SHP77 treated with DMSO at 0.1 percent for 48 hours (cell line): ENCODE measurements at regions not wholly inside any gene's neighbourhood (a gene's known extent, or its start where the extent isn't known, plus 50 kb on each side); places are given as distances from the start of the nearest gene placed in this dataset.

Experiments used
- DNase-seq: peaks from one replicate; lab custom pipeline; 2025; lab: John Stamatoyannopoulos, UW

DNA sequence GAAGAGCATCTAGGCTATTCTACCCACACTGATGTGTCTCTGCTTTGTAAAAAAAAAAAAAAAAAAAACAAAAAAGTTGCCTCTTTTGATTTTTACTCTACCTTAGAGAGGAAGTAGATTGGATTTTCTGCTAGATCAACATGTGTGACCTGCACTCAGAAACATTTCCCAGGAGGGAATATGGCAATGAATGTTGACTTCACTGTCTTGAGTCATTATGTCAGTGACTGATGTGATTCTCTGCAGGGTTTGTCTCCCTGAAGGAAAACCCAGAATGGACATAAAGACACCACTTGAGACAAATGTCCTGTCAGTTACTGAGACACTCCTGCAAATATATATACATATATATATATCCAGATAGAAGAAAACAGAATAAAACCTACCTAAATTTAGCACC lies 370.3 kb downstream of the BMPER start:
- DNase-seq: no peak

DNA sequence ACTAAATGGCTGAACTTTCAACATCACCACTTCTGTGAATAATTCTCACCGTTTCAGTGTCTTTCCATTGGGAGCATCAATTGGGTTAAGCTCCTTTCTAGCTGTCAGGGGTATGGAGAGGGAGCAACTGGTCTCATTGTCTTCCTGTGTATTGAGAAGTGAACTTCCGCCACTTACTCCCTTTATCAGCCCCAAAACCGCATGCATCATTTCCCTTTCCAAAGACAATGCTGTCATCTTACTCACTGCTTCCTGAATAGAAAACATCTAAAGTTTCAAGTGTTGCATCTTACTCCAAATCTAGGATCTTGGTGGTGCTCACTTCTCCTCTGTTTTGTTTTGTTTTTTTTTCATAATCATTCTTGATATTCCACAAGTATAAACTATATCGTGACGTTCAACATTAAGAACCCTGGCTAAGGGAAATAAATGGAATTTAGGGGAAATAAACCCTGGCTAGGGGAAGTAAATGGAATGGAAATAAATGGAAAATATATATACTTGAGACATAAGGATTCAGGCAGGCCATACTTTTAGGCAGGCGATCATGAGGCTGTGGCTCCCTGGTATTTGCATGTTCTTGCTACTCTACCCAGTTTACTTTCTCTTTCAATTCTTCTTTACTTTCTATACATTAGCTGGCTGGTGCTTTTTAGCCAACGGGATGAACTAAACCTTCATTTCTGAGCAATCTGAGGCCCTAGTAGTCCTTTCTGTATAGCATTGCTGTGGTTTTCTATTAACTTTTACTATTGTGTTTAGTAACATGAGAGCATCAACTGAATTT lies 371.9 kb downstream of the BMPER start:
- no peak for DNase-seq

DNA sequence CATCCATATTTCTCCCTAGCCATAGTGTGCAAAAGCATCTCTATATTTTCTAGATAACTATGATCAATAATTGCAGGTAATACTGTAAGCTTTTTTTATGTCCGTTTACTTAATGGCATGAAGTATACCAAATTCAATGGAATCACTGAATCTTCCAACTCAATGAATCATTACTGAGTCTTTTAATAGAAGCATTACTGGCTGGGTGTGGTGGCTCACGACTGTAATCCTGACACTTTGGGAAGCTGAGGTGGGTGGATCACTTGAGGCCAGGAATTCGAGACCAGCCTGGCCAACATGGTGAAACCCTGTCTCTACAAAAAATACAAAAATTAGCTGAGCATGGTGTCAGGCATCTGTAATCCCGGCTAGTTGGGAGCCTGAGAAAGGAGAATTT lies 372.5 kb downstream of the BMPER start:
- no peak for DNase-seq

DNA sequence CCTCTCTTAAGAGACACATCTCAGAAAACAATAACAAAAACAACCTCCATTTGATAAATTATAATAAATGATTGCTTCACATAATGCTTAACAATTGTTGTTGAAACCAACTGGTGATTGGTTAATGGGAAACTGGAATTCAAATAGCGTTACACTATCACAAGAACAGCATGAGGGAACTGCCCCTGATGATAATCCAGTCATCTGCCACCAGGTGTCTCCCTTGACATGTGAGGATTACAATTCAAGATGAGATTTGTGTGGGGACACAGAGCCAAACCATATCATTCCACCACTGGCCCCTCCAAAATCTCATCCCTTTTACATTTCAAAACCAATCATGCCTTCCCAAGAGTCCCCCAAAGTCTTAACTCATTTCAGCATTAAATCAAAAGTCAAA lies 375.9 kb downstream of the BMPER start:
- no peak for DNase-seq

DNA sequence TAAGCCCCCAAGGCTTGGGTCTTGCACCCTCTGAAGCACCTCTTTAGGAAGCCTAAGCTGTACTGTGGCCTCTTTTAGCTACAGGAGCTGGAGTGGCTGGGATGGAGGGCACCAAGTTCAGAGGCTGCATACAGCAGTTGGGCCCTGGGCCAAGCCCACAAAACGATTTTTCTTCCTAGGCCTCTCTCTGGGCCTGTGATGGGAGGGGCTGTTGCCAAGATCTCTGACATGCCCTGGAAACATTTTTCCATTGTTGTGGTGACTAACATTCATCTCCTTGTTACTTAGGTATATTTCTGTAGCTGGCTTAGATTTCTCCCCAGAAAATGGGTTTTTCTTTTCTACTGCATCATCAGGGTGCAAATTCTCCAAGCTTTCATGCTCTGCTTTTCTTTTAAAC lies 375.7 kb upstream of the NPSR1 start:
- DNase-seq: no peak

DNA sequence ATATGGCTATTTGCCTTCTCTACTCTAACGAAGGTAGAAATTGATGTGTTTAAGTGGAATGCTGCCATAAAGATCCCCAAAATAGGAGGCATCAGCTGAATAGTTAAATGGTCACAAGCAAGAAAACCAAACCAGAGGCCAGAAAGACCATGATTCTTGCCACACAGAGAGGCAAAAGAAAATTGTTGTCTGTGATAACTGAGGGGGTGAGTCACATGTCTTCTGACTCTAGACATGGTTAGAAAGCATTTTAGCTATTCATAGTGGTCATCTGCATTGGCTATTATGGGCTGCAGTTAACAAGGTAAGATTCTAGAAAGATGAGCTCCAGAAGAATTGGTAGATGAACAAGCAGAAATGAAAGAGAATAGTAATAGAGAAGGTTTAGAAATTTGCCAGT lies 361.4 kb upstream of the NPSR1 start:
- no peak for DNase-seq

DNA sequence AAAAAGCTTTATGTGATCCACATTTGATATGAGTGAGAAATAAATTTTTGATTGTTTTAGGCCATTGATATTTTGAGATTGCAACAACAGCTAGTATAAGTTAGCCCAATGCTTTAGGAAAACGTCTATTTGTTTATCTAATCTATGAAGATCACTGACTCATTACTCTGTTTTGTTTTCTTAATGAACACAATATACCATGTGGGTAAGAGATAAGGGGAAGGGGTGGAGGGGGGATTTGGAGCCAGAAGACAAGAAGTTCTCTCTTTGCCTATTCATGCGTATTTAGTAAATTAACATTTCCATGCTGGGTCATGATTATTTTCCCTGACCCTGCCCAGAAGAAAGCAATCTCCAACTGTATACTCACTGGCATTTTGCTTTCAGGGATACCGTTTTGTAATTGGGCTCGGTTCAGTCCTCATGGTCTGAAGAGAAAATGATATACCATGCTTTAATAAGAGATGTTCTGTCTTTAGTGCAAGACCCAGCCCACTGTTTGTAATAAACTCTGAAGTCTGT lies 359.5 kb upstream of the NPSR1 start:
- DNase-seq: no peak

DNA sequence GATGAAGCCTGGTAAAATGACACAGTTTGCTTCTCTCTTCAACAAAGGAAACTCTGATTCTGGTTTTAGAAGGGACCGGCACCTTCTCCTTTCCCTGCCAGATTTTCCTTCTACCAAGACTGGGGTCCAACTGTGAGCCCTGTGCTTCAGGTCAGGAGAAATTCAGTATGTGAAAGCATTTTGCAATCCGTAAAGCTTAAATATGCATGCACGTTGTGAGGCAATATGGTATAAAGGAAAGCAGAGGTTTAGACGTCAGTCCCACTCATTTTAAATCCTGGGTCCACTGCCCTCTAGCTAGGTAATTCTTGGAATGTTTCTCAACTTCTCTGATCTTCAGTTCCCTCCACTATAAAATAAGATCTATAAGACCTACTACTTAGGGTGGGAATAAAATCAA lies 359.0 kb upstream of the NPSR1 start:
- DNase-seq: no peak

DNA sequence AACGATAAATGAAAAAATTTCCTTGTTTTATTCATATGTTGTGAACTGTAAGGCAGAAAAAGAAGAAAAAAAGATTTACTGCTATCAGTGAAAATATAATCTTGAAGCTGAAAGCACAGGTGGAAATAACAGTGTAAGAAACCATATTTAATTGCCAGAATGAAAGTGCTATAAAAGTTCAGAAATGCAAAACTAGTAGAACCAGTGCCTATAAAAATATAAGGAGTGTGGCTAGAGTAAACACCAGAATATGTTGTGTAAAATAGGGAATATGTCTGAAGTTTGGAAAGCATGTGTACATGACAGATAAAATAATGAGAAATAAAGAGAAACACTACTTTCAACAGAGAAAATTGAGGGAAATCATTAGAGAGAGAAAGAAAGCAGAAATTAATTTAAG lies 350.5 kb upstream of the NPSR1 start:
- DNase-seq: no peak

DNA sequence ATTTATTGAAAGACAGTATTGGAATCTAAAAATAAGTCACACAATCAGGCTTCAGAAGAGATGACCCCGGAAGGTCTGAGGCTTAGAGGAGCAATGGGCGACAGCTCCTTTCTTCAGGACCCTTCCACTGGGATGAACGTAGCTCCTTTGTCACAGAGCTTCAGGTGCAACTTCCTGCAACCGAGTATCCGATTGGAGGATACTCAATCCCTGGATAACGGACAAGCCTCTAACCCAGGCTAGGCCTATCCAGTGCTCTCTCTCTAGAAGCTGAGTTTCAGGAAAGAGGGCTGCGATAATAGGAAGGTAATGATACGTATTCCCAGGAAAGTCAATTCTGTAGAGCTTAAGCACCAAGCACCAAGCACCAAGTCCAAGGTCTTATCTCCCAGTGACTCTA lies 349.4 kb upstream of the NPSR1 start:
- DNase-seq: no peak

DNA sequence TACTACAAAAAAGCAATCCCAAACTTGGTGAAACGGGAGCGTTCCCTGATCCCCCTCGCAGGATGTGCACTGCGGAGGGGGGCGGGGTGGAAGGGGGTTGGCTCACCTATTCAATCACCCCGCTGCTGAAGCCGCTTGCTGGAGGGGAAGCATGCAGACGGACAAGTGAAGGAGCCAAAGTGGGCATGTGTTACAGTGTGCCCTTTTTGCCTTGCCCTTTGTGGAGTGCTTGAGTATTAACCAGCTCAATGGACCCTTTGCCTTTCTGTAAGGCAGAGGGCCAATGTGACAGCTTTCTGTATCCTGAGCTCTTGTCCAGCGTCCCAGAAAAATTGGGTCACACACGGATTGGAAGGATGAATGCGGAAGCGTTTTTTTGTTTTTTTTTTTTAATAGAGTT lies 348.9 kb upstream of the NPSR1 start:
- no peak for DNase-seq

DNA sequence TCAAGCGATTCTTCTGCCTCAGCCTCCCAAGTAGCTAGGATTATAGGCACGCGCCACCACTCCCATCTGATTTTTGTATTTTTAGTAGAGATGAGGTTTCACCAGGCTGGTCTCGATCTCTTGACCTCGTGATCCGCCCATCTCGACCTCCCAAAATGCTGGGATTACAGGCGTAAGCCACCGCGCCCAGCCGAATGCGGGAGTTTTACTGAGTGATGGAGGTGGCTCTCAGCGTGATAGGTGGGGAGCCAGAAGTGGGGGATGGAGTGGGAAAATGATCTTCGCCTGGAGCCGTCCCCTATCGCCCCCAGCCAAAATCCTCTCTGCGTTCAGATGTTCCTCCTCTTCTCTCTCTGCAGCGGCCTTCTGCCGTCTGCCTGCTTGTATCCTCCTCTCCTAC lies 348.4 kb upstream of the NPSR1 start:
- DNase-seq: no peak

DNA sequence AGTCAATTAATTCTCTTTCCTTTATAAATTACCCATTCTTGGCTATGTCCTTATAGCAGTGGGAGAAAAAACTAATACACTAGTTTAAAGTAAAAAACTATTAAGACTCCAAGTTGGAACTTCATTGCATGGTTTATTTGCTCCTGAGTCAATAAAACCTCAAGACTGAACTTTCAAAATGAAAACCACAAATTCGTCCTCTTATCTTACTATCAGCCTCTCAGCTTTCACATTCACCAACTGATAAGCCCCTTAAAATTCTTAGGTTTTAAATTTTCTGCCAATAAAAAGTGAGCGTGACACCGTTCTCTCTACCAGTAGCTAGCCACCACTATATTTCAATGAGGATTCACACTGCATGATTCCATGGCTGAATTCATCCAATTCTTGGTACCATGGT lies 346.4 kb upstream of the NPSR1 start:
- no peak for DNase-seq

DNA sequence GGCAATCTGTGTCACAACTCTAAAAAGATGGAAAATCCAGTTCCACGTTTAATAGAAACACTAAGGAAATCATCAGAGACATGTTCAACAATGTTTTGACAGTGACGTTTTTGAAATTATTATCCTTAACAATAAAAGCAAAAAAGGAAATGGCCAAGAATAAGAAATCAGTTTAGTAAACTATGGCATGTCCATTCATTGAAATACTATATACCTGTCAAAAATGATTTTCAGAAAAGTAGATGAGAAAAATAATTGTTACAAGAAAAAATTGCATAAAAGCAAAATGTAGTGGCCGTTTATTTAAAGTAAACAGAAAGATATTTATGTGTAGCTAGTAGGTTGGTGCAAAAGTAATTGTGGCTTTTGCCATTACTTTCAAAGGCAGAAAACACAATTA lies 345.4 kb upstream of the NPSR1 start:
- DNase-seq: no peak

DNA sequence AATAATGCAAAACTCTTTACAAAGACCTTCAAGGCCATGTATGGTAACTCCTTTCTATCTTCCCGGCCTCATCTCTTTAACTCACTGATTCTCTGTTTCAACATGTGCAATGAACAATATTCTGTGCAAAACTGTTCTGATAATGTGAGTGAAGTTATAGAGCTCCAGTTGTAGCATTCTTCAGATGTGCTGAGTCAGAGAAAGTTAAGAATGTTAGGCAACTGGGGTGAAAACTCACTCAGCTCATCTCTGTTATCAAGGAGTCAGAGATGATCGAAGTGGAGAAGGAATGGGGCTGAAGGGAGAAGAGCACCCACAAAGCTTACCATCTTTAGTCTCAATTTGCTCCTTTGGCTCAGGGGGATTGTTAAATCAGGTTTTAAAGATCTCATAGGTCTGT lies 344.7 kb upstream of the NPSR1 start:
- DNase-seq: no peak

DNA sequence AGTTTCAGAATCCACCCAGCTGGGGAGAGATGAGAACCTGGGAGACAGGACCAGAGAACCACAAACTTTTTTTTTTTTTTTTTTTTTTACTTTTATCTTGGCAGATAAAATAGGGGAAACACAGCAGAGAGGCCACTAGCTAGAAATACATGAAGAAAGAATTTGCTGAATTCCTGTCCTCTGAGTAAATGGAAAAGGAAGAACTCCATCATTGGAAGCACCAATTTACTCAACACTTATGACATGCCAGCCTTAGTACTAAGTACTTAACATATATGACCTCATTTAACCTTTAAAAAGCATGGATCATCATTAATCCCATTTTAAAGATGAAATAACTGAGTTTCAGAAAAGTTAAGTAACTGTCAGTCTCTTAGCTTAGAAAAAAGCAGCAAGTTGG lies 343.0 kb upstream of the NPSR1 start:
- DNase-seq: no peak

DNA sequence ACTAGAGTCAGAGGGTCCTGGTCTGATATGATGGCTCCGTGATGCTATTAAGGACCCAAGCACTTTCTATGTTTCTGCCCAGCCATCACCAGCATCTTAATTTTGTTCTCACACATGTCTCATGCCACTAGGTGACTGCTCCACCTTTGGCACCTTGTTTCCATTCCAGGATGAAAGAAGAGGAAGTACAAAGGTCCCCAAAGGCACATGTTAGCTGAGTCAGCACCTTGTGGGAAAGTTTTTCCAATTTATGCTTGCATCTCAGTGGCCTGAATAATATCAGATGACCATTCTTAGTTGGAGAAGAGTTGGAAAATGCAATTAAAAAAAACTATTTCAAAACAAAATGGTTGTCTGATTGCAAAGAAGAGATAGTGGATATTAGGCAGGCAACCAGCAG lies 341.0 kb upstream of the NPSR1 start:
- DNase-seq: no peak

DNA sequence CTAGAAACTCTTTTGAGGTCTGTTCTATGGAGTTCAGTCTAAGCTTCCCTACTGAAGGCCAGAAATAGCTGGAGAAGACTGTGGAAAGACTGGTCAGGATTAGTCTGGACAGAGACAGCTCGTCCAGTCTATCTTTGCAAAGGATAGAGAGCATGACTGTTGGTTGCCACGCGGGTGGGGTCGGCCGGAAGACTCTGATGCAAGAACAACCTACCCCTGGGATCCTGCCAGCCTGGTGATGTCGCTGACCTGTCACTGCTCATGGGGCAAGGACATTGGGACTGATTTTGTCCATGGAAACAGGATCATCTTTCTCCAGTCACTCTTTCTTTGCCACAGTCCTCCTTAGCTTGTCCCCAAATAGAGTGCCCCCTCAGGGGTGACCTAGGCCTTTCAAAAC lies 337.6 kb upstream of the NPSR1 start:
- no peak for DNase-seq

DNA sequence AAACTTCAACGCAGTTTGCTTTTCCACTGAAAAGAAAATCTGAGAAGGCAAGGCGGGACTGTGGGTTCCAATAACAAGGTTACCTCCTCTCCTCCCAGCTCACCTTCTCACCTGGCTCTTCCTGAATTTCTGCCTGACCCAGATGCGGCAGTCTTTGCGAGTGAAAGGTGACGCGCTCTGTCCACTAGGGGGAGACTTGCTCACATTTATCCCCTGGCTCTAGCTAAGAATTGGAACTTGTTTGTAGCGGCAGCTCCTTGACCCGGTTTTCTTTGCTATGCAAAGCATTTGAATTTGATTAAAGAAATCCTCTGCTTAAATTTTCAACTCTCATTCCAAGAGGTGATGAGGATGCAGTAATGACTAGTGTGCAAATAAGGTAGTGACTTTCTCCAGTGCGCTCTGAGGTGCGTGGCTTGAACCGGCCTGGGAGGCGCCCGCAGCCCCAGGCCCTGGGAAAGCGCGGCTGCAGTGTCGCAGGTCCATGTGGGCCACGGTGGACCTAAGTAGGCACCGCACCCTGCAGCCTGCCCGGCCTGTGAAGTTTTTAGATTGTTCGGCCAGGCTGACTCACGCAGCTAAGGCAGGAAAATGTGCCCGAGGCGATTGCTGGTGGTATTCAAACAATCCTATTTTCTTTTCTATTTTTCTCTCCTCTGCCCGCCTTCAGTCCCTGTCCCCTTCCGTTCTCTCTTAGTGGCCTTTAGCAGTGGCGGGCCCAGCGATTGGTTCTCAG lies 336.9 kb upstream of the NPSR1 start:
- peak; percentile 55 for DNase-seq

DNA sequence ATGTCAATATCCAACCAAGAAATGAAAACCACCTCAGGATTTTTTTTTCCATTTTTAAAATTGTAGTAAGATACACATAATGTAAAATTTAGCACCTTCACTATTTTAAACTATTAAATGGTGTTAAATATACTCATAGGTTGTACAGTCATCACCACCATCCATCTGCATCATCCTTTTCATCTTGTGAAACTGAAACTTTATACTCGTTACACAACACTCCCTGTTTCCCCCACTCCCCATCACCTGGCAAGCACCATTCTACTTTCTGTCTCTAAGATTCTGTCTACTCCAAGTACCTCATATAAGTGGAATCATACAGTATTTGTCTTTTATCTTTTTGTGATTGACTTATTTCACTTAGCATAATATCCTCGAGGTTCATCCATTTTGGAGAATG lies 335.2 kb upstream of the NPSR1 start:
- no peak for DNase-seq

DNA sequence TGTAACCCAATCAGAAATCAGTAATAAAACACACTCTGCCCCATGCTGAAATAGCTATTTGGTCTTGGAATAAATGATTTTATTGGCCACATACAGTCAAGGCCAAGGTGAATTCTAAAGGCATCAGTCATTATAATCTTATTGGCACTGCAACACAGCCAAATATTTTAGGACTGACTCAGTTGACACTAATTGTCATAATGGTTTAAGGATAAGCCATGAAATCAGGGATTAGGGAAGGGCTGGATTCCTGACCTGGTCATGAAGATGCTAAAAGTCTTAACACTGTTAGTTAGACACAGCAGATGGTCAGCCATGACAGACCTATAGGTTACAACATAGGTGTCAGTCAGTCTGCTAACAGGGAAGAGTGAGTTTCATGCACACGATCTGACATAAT lies 330.3 kb upstream of the NPSR1 start:
- DNase-seq: no peak

DNA sequence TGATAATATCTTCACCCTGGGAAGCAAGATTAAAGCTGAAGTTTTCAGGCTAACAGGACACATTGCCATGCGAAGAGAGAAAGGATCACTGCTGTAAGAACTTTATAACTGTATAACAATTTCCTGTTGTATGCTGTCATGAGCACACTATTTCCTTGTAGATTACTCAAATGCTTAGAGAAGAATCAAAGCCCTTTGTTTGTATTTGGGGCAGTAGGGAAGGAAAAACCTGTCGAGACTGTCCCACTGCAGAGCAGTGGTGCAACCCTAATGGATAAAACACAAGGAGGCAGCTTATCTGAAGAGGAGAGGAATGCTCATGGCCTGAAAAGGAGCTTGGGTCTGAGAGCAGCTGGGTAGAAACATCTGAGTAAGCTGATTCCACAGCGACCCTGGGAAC lies 327.7 kb upstream of the NPSR1 start:
- DNase-seq: no peak

DNA sequence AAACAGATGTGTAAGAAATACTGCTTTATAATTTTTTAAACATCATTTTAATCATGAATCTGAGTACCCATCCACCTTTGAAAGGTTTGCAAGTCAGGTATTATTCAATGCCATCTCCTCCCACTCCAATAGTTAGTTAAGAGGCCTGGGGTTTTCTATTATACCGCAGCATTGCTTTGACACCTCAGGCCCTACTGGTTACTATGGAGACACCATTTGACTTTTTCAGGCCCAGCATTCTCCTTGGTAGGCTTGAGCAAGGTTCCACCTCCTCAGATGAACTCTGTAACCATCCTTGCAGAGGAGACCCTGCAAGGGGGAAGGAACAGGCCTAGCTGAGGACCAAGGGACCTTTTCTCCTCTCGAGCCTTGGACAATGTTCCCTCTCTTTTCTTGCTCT lies 326.9 kb upstream of the NPSR1 start:
- no peak for DNase-seq

DNA sequence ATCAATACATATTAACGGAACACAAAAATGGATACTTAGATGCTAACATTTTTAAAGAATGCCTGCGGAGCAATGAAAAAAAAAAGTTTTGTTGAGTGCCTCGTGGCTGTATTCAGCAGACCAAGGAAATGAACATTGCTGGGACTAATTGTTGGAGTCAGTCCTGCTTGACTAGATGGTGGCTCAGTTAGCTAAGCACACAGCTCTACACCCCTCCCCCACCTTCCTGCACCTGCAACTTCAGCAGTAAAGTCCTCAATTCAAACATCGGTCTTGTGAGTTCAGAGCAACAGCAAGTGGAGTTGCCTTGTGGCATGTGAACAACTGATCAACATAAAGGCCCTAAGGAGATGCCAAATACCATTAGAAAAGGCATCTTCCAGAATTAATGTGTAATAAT lies 326.0 kb upstream of the NPSR1 start:
- no peak for DNase-seq
